H1 (cell line): ENCODE measurements at regions not wholly inside any gene's neighbourhood (a gene's known extent, or its start where the extent isn't known, plus 50 kb on each side); places are given as distances from the start of the nearest gene placed in this dataset.
A peak's percentile ranks its signal among the peaks of the same experiment; 100 is the strongest.

Experiments used
- CTCF ChIA-PET: fragments of 300-600 bp; sonication (Branson Sonifier 250); formaldehyde crosslinking; loops from one replicate; lab custom pipeline; 2021; ENCODE audit not compliant: partially characterized antibody; lab: Charles Lee
- POLR2A ChIA-PET: fragments of 300-600 bp; sonication (Branson Sonifier 250); formaldehyde crosslinking; loops from one replicate; lab custom pipeline; 2021; ENCODE audit warnings: inconsistent platforms; ENCODE audit not compliant: partially characterized antibody; lab: Charles Lee
- DNase-seq, 2 experiments: peaks; one replicate each; pipeline versions ENCODE4 v3.0.0 to v3.0.0-alpha.2; 2010 to 2022; ENCODE audit warnings: low spot score in 2 of 2, low read depth in 1 of 2, mixed read lengths in 1 of 2
- FAIRE-seq: peaks from 2 replicates; lab custom pipeline; 2011; peaks lifted over from hg19 to GRCh38; lab: Jason Lieb, UNC
- H2AFZ ChIP-seq: 2 replicates; pipeline ENCODE4 v1.8.1; 2012; ENCODE audit warnings: low read length, inconsistent platforms
- H2AK5ac ChIP-seq: 2 replicates; pipeline ENCODE4 v1.6.1; 2013; ENCODE audit warnings: low read depth, low read length
- H2BK120ac ChIP-seq: replicated peaks from 2 replicates; pipeline ENCODE3; 2013; ENCODE audit warnings: low read depth, low read length, inconsistent platforms
- H2BK12ac ChIP-seq: 2 replicates; pipeline ENCODE4 v1.6.1; 2013; ENCODE audit warnings: low read depth, low read length
- H2BK15ac ChIP-seq: 2 replicates; pipeline ENCODE4 v1.6.1; 2013; ENCODE audit warnings: low read length
- H2BK20ac ChIP-seq: 2 replicates; pipeline ENCODE4 v1.6.1; 2013; ENCODE audit warnings: low read length
- H2BK5ac ChIP-seq: 2 replicates; pipeline ENCODE4 v1.6.1; 2013; ENCODE audit warnings: low read depth, low read length
- H3K14ac ChIP-seq: 2 replicates; pipeline ENCODE4 v1.6.1; 2013; ENCODE audit warnings: inconsistent platforms; ENCODE audit not compliant: insufficient read length
- H3K18ac ChIP-seq: 2 replicates; pipeline ENCODE4 v1.6.1; 2013; ENCODE audit warnings: low read length; ENCODE audit errors: extremely low read depth
- H3K23ac ChIP-seq: 2 replicates; pipeline ENCODE4 v1.6.1; 2013; ENCODE audit warnings: inconsistent platforms; ENCODE audit not compliant: insufficient read length
- H3K23me2 ChIP-seq: 2 replicates; pipeline ENCODE4 v1.6.1; 2013; ENCODE audit warnings: low read depth, low read length
- H3K27ac ChIP-seq: 2 replicates; pipeline ENCODE4 v1.6.1; 2011; ENCODE audit warnings: low read depth, low read length, inconsistent platforms
- H3K27me3 ChIP-seq, 4 experiments: replicated peaks in 1 of 4; 1 replicate in 1 of 4; 2 replicates in 3 of 4; pipeline versions ENCODE4 v1.6.1 to v1.8.1; 2011 to 2013; ENCODE audit warnings: low read length in 3 of 4, mild to moderate bottlenecking in 3 of 4, inconsistent platforms in 2 of 4, mixed read lengths in 2 of 4, moderate library complexity in 1 of 4; ENCODE audit not compliant: control insufficient read depth in 3 of 4, insufficient read depth in 3 of 4; ENCODE audit errors: extremely low read depth in 1 of 4
- H3K36me3 ChIP-seq, 4 experiments: 2 replicates each; pipeline versions ENCODE4 v1.6.1 to v1.8.1; 2011 to 2013; ENCODE audit warnings: mild to moderate bottlenecking in 4 of 4, low read length in 3 of 4, moderate library complexity in 2 of 4, control low read depth in 1 of 4, inconsistent platforms in 1 of 4; ENCODE audit not compliant: insufficient read depth in 4 of 4, control insufficient read depth in 2 of 4
- H3K4ac ChIP-seq: replicated peaks from 2 replicates; pipeline ENCODE3; 2013; ENCODE audit warnings: low read length, low read depth, mixed read lengths, inconsistent platforms; ENCODE audit not compliant: insufficient read length
- H3K4me1 ChIP-seq, 4 experiments: replicated peaks in 1 of 4; 1 replicate in 1 of 4; 2 replicates in 3 of 4; pipeline versions ENCODE4 v1.6.1 to v1.8.1; 2011 to 2013; ENCODE audit warnings: low read length in 3 of 4, inconsistent platforms in 2 of 4, mixed read lengths in 1 of 4; ENCODE audit not compliant: insufficient read depth in 4 of 4, control insufficient read depth in 3 of 4
- H3K4me2 ChIP-seq, 2 experiments: 2 replicates each; pipeline versions ENCODE4 v1.6.1 to v1.8.1; 2011 to 2013; ENCODE audit warnings: low read depth in 2 of 2, low read length in 2 of 2, control low read depth in 1 of 2, inconsistent platforms in 1 of 2, mild to moderate bottlenecking in 1 of 2; ENCODE audit not compliant: insufficient read depth in 1 of 2
- H3K4me3 ChIP-seq, 4 experiments: fragments of 200-600, 300-600 bp in 1 of 4; sonication (generic), shearing (Covaris generic), sonication (Bioruptor Twin) in 1 of 4; 2 replicates each; pipeline versions ENCODE4 v1.5.1 to v1.8.1; 2011 to 2016; ENCODE audit warnings: low read length in 4 of 4, low read depth in 3 of 4, control low read depth in 2 of 4, inconsistent platforms in 2 of 4, mild to moderate bottlenecking in 2 of 4, mixed read lengths in 1 of 4, moderate library complexity in 1 of 4; ENCODE audit not compliant: insufficient read depth in 2 of 4; ENCODE audit errors: extremely low read depth in 1 of 4
- H3K56ac ChIP-seq: replicated peaks from 2 replicates; pipeline ENCODE3; 2013; ENCODE audit warnings: low read depth, mild to moderate bottlenecking, mixed read lengths, low read length, inconsistent platforms; ENCODE audit not compliant: insufficient read length
- H3K79me1 ChIP-seq: 2 replicates; pipeline ENCODE4 v1.6.1; 2013; ENCODE audit warnings: low read depth, low read length, control low read depth
- H3K79me2 ChIP-seq, 2 experiments: 2 replicates each; pipeline versions ENCODE4 v1.6.1 to v1.8.1; 2012 to 2013; ENCODE audit warnings: low read length in 2 of 2, mild to moderate bottlenecking in 2 of 2, inconsistent platforms in 1 of 2; ENCODE audit not compliant: insufficient read depth in 2 of 2, control insufficient read depth in 1 of 2
- H3K9ac ChIP-seq, 4 experiments: replicated peaks in 1 of 4; 1 replicate in 1 of 4; 2 replicates in 3 of 4; pipeline versions ENCODE4 v1.6.1 to v1.8.1; 2011 to 2013; ENCODE audit warnings: low read depth in 3 of 4, low read length in 3 of 4, control low read depth in 2 of 4, mild to moderate bottlenecking in 2 of 4, moderate library complexity in 2 of 4, inconsistent platforms in 1 of 4; ENCODE audit errors: extremely low read depth in 1 of 4
- H3K9me3 ChIP-seq, 2 experiments: 2 replicates each; pipeline versions ENCODE4 v1.6.1 to v1.8.1; 2012 to 2013; ENCODE audit warnings: mild to moderate bottlenecking in 2 of 2, moderate library complexity in 2 of 2, control low read depth in 1 of 2, inconsistent platforms in 1 of 2, low read depth in 1 of 2, low read length in 1 of 2, mixed read lengths in 1 of 2; ENCODE audit not compliant: insufficient read depth in 2 of 2
- H4K20me1 ChIP-seq, 2 experiments: replicated peaks in 1 of 2; 2 replicates each; pipeline versions ENCODE3 to v1.8.1; 2011 to 2013; ENCODE audit warnings: inconsistent platforms in 2 of 2, low read length in 2 of 2, mild to moderate bottlenecking in 1 of 2; ENCODE audit not compliant: insufficient read depth in 2 of 2, control insufficient read depth in 1 of 2
- H4K5ac ChIP-seq: 2 replicates; pipeline ENCODE4 v1.6.1; 2013; ENCODE audit warnings: low read length, low read depth, mixed read lengths, inconsistent platforms; ENCODE audit not compliant: insufficient read length
- H4K8ac ChIP-seq: 2 replicates; pipeline ENCODE4 v1.8.0; 2013; ENCODE audit warnings: mild to moderate bottlenecking, moderate library complexity, low read length, inconsistent platforms; ENCODE audit not compliant: insufficient read depth; ENCODE audit errors: extremely low read depth
- H4K91ac ChIP-seq: replicated peaks from 2 replicates; pipeline ENCODE3; 2013; ENCODE audit warnings: low read length, mixed read lengths, inconsistent platforms; ENCODE audit not compliant: insufficient read length
- CEBPB ChIP-seq: IDR thresholded peaks from 2 replicates; pipeline ENCODE4 v1.6.1; 2012; ENCODE audit warnings: low read depth, low read length
- KDM5A ChIP-seq: fragments of 200-600 bp; IDR thresholded peaks from 2 replicates; pipeline ENCODE4 v1.7.1; 2012; ENCODE audit warnings: mild to moderate bottlenecking, low read length, inconsistent platforms, mixed read lengths
- POLR2AphosphoS5 ChIP-seq: IDR thresholded peaks from 2 replicates; pipeline ENCODE4 v1.6.1; 2011; ENCODE audit warnings: low read depth, low read length
- SIRT6 ChIP-seq: IDR thresholded peaks from one replicate; pipeline ENCODE4 v1.7.1; 2012; ENCODE audit warnings: low read length, inconsistent platforms
- WGBS, 2 experiments: shearing (Covaris generic) in 1 of 2; methylation state at CpG; one replicate each; pipeline versions ENCODE4 v1.1.6 to v1.1.7; 2013 to 2015; ENCODE audit warnings: low lambda C conversion rate in 2 of 2, mixed read lengths in 2 of 2, inconsistent platforms in 1 of 2, low coverage in 1 of 2, missing lambda C conversion rate in 1 of 2; ENCODE audit not compliant: insufficient replicate concordance in 2 of 2, insufficient coverage in 1 of 2, insufficient read length in 1 of 2; ENCODE audit errors: extremely low coverage in 1 of 2, missing lambda C conversion rate in 1 of 2; 5-methylcytosine and 5-hydroxymethylcytosine counted together
- TF ChIP-seq, protein P1 (sequence below), 3 experiments: IDR thresholded peaks; 1 replicate in 2 of 3; 2 replicates in 1 of 3; pipeline versions ENCODE4 v1.5.1 to v1.6.1; 2011; ENCODE audit warnings: low read length in 3 of 3, mild to moderate bottlenecking in 3 of 3, inconsistent platforms in 2 of 3, low read depth in 1 of 3, moderate library complexity in 1 of 3; ENCODE audit not compliant: insufficient read depth in 1 of 3; ENCODE audit errors: control extremely low read depth in 1 of 3

DNA sequence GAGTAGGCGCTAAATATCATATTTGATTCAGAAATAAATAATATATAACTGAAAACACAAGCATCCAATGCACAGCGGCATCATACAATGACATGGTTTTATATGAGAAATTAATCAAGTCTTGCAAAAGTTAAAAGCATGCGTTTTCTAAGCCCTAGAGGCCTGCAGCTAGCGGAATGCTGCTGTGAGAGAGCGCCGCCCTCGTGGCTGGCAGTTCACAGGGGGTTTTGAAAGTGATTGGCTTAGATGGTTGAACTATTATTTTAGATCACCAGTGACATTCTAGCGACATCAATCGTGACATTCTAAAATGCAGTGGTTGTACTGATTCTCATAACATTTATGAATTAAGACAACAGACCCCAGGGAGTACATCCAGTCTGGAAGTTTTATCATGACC, 235.2 kb upstream of the MGMT start:
- Histone ChIP-seq H3K79me2 (no peaks in the 10 kb centered on the region), H3K56ac (no peak overlapping the region), H3K9me3 (no peaks in the 10 kb centered on the region), H3K4me2 (no peak overlapping the region), H3K23me2 (no peaks in the 10 kb centered on the region), H3K36me3 (no peaks in the 10 kb centered on the region), H2BK12ac (no peak overlapping the region), H3K23ac (no peak overlapping the region), H3K14ac (no peak overlapping the region), H4K8ac (no peak overlapping the region), H3K18ac (no peak overlapping the region), H3K79me1 (no peaks in the 10 kb centered on the region), H4K91ac (no peak overlapping the region), H4K5ac (no peak overlapping the region), H2AK5ac (no peak overlapping the region), H3K4me3 (no peak overlapping the region), H4K20me1 (no peaks in the 10 kb centered on the region), H3K4ac (no peak overlapping the region), H3K4me1 (no peaks in the 10 kb centered on the region), H2BK15ac (no peak overlapping the region), H2BK5ac (no peak overlapping the region), H3K27me3 (no peaks in the 10 kb centered on the region), H2BK120ac (no peak overlapping the region), H2AFZ (no peak overlapping the region), H3K9ac (no peak overlapping the region), H2BK20ac (no peak overlapping the region), H3K27ac (no peak overlapping the region)
- 87% methylated on average over 9 of the region's 9 CpGs; no CpG with 5 or more reads in 1 of the 2 experiments for WGBS, 2 experiments
- TF ChIP-seq CEBPB = no peak
- TF ChIP-seq KDM5A = no peak
- no peak for TF ChIP-seq POLR2AphosphoS5
- TF ChIP-seq SIRT6 = no peak
- TF ChIP-seq, protein P1, sequence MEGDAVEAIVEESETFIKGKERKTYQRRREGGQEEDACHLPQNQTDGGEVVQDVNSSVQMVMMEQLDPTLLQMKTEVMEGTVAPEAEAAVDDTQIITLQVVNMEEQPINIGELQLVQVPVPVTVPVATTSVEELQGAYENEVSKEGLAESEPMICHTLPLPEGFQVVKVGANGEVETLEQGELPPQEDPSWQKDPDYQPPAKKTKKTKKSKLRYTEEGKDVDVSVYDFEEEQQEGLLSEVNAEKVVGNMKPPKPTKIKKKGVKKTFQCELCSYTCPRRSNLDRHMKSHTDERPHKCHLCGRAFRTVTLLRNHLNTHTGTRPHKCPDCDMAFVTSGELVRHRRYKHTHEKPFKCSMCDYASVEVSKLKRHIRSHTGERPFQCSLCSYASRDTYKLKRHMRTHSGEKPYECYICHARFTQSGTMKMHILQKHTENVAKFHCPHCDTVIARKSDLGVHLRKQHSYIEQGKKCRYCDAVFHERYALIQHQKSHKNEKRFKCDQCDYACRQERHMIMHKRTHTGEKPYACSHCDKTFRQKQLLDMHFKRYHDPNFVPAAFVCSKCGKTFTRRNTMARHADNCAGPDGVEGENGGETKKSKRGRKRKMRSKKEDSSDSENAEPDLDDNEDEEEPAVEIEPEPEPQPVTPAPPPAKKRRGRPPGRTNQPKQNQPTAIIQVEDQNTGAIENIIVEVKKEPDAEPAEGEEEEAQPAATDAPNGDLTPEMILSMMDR (IDR thresholded peaks at IDR 0.05; ENCODE audit: control extremely low read depth in 1 of 3, insufficient read depth in 1 of 3, low read depth in 1 of 3, low read length in 3 of 3) = peak in 2 of 3 experiments; percentile 16 to 23; a peak in 2 of 4 replicates
- DNase-seq (no peak), FAIRE-seq (no peak)
- POLR2A ChIA-PET = no interaction called here
- CTCF ChIA-PET = interaction anchor here (1.0 to 1.2 kb wide), 2 partner anchors 7 to 9 kb away, joined by 3 to 4 read pairs; no protein-coding TSS in a partner anchor
